ENCODE measurements at regions not wholly inside any gene's neighbourhood (a gene's known extent, or its start where the extent isn't known, plus 50 kb on each side); places are given as distances from the start of the nearest gene placed in this dataset.

GRCh38 chr6:168217216-168217879 lies 102.2 kb downstream of the DACT2 start:
- H2BK120ac ChIP-seq (ENCODE audit: low read depth, low read length): no peak overlapping the region
- H3K79me1 ChIP-seq (replicated peaks; ENCODE audit: low read length, poor library complexity, severe bottlenecking): no peaks in the 10 kb centered on the region
- H3K9ac ChIP-seq (ENCODE audit: low read length): no peak overlapping the region
- no peak overlapping the region for H3K27ac ChIP-seq (ENCODE audit: low read length, poor library complexity, severe bottlenecking)
- H2AFZ ChIP-seq (ENCODE audit: low read depth, low read length): no peak overlapping the region
- no peak overlapping the region for H2BK5ac ChIP-seq (ENCODE audit: low read depth, low read length, poor library complexity, severe bottlenecking)
- no peak overlapping the region for H2AK5ac ChIP-seq (ENCODE audit: low read length, severe bottlenecking)
- H3K4ac ChIP-seq (ENCODE audit: low read depth in 1 of 2, low read length in 2 of 2): no peak overlapping the region
- no peak overlapping the region for H3K18ac ChIP-seq (ENCODE audit: low read depth in 1 of 2, low read length in 2 of 2)
- no peak overlapping the region for H3K14ac ChIP-seq (ENCODE audit: low read length in 2 of 2)
- no peak for DNase-seq
- WGBS: 93% methylated on average over 20 of the region's 24 CpGs
- no peak overlapping the region for H2BK15ac ChIP-seq (ENCODE audit: low read depth, poor library complexity, severe bottlenecking)
- H4K91ac ChIP-seq (ENCODE audit: low read length): no peak overlapping the region
- H3K36me3 ChIP-seq (ENCODE audit: control insufficient read depth in 1 of 2, insufficient read depth in 2 of 2, low read depth in 1 of 2, low read length in 2 of 2): no peaks in the 10 kb centered on the region
- peaks cover 0 to 63% of the 10 kb centered on the region in 2 experiments for H3K27me3 ChIP-seq (ENCODE audit: control insufficient read depth in 1 of 2, insufficient read depth in 1 of 2, low read length in 2 of 2)
- no peak overlapping the region for H3K4me3 ChIP-seq (ENCODE audit: insufficient read depth in 1 of 2, low read depth in 1 of 2, low read length in 2 of 2)
- no peak overlapping the region for H3K4me2 ChIP-seq (ENCODE audit: low read length, poor library complexity, severe bottlenecking)
- H4K8ac ChIP-seq (ENCODE audit: low read length): no peak overlapping the region
- H3K4me1 ChIP-seq (ENCODE audit: control insufficient read depth, insufficient read depth, low read depth, low read length): peaks cover 18% of the 10 kb centered on the region
- no peaks in the 10 kb centered on the region for H3K9me3 ChIP-seq (ENCODE audit: control insufficient read depth, low read length)
- no peak overlapping the region for H2BK12ac ChIP-seq (ENCODE audit: low read length in 2 of 2)
- no peak overlapping the region for H3K23ac ChIP-seq (ENCODE audit: low read length in 2 of 2)

GRCh38 chr6:168216751-168217191 lies 102.8 kb downstream of the DACT2 start:
- Histone ChIP-seq H3K4ac (ENCODE audit: low read depth in 1 of 2, low read length in 2 of 2) (no peak overlapping the region), H3K4me3 (ENCODE audit: insufficient read depth in 1 of 2, low read depth in 1 of 2, low read length in 2 of 2) (no peak overlapping the region), H3K4me1 (ENCODE audit: control insufficient read depth, insufficient read depth, low read depth, low read length) (peaks cover 18% of the 10 kb centered on the region), H2AK5ac (ENCODE audit: low read length, severe bottlenecking) (no peak overlapping the region), H2BK12ac (ENCODE audit: low read length in 2 of 2) (no peak overlapping the region), H3K27ac (ENCODE audit: low read length, poor library complexity, severe bottlenecking) (no peak overlapping the region), H2BK120ac (ENCODE audit: low read depth, low read length) (no peak overlapping the region), H3K79me1 (replicated peaks; ENCODE audit: low read length, poor library complexity, severe bottlenecking) (no peaks in the 10 kb centered on the region), H3K9ac (ENCODE audit: low read length) (no peak overlapping the region), H2BK5ac (ENCODE audit: low read depth, low read length, poor library complexity, severe bottlenecking) (no peak overlapping the region), H2BK15ac (ENCODE audit: low read depth, poor library complexity, severe bottlenecking) (no peak overlapping the region), H3K14ac (ENCODE audit: low read length in 2 of 2) (no peak overlapping the region), H3K36me3 (ENCODE audit: control insufficient read depth in 1 of 2, insufficient read depth in 2 of 2, low read depth in 1 of 2, low read length in 2 of 2) (no peaks in the 10 kb centered on the region), H3K9me3 (ENCODE audit: control insufficient read depth, low read length) (no peaks in the 10 kb centered on the region), H4K91ac (ENCODE audit: low read length) (no peak overlapping the region), H3K4me2 (ENCODE audit: low read length, poor library complexity, severe bottlenecking) (peak overlapping the region; percentile 29), H3K27me3 (ENCODE audit: control insufficient read depth in 1 of 2, insufficient read depth in 1 of 2, low read length in 2 of 2) (peaks cover 0 to 62% of the 10 kb centered on the region in 2 experiments), H2AFZ (ENCODE audit: low read depth, low read length) (no peak overlapping the region), H3K23ac (ENCODE audit: low read length in 2 of 2) (no peak overlapping the region), H4K8ac (ENCODE audit: low read length) (no peak overlapping the region), H3K18ac (ENCODE audit: low read depth in 1 of 2, low read length in 2 of 2) (no peak overlapping the region)
- DNase-seq: no peak
- WGBS: 85% methylated on average over 16 of the region's 16 CpGs

GRCh38 chr6:168216117-168216516 lies 103.5 kb downstream of the DACT2 start:
- Histone ChIP-seq H3K79me1 (replicated peaks; ENCODE audit: low read length, poor library complexity, severe bottlenecking) (no peaks in the 10 kb centered on the region), H3K27ac (ENCODE audit: low read length, poor library complexity, severe bottlenecking) (no peak overlapping the region), H3K4me1 (ENCODE audit: control insufficient read depth, insufficient read depth, low read depth, low read length) (peaks cover 13% of the 10 kb centered on the region), H4K8ac (ENCODE audit: low read length) (no peak overlapping the region), H3K27me3 (ENCODE audit: control insufficient read depth in 1 of 2, insufficient read depth in 1 of 2, low read length in 2 of 2) (peaks cover 0 to 61% of the 10 kb centered on the region in 2 experiments), H4K91ac (ENCODE audit: low read length) (no peak overlapping the region), H2BK120ac (ENCODE audit: low read depth, low read length) (no peak overlapping the region), H2BK5ac (ENCODE audit: low read depth, low read length, poor library complexity, severe bottlenecking) (no peak overlapping the region), H3K18ac (ENCODE audit: low read depth in 1 of 2, low read length in 2 of 2) (no peak overlapping the region), H3K4ac (ENCODE audit: low read depth in 1 of 2, low read length in 2 of 2) (no peak overlapping the region), H2BK12ac (ENCODE audit: low read length in 2 of 2) (no peak overlapping the region), H3K9me3 (ENCODE audit: control insufficient read depth, low read length) (no peaks in the 10 kb centered on the region), H3K4me3 (ENCODE audit: insufficient read depth in 1 of 2, low read depth in 1 of 2, low read length in 2 of 2) (no peak overlapping the region), H3K36me3 (ENCODE audit: control insufficient read depth in 1 of 2, insufficient read depth in 2 of 2, low read depth in 1 of 2, low read length in 2 of 2) (no peaks in the 10 kb centered on the region), H3K9ac (ENCODE audit: low read length) (no peak overlapping the region), H2AFZ (ENCODE audit: low read depth, low read length) (no peak overlapping the region), H2BK15ac (ENCODE audit: low read depth, poor library complexity, severe bottlenecking) (no peak overlapping the region), H2AK5ac (ENCODE audit: low read length, severe bottlenecking) (no peak overlapping the region), H3K23ac (ENCODE audit: low read length in 2 of 2) (no peak overlapping the region), H3K4me2 (ENCODE audit: low read length, poor library complexity, severe bottlenecking) (no peak overlapping the region), H3K14ac (ENCODE audit: low read length in 2 of 2) (no peak overlapping the region)
- no peak for DNase-seq
- WGBS: 64% methylated on average over 5 of the region's 6 CpGs

GRCh38 chr6:168215121-168215808 lies 104.3 kb downstream of the DACT2 start:
- H3K27me3 ChIP-seq (ENCODE audit: control insufficient read depth in 1 of 2, insufficient read depth in 1 of 2, low read length in 2 of 2): peaks cover 0 to 68% of the 10 kb centered on the region in 2 experiments
- H3K9me3 ChIP-seq (ENCODE audit: control insufficient read depth, low read length): no peaks in the 10 kb centered on the region
- H3K4me1 ChIP-seq (ENCODE audit: control insufficient read depth, insufficient read depth, low read depth, low read length): peaks cover 22% of the 10 kb centered on the region
- H4K91ac ChIP-seq (ENCODE audit: low read length): no peak overlapping the region
- H4K8ac ChIP-seq (ENCODE audit: low read length): no peak overlapping the region
- no peak overlapping the region for H3K18ac ChIP-seq (ENCODE audit: low read depth in 1 of 2, low read length in 2 of 2)
- 85% methylated on average over 23 of the region's 23 CpGs for WGBS
- H3K4me3 ChIP-seq (ENCODE audit: insufficient read depth in 1 of 2, low read depth in 1 of 2, low read length in 2 of 2): no peak overlapping the region
- no peak overlapping the region for H2BK5ac ChIP-seq (ENCODE audit: low read depth, low read length, poor library complexity, severe bottlenecking)
- no peak overlapping the region for H3K27ac ChIP-seq (ENCODE audit: low read length, poor library complexity, severe bottlenecking)
- H3K4me2 ChIP-seq (ENCODE audit: low read length, poor library complexity, severe bottlenecking): no peak overlapping the region
- H2AFZ ChIP-seq (ENCODE audit: low read depth, low read length): no peak overlapping the region
- H3K36me3 ChIP-seq (ENCODE audit: control insufficient read depth in 1 of 2, insufficient read depth in 2 of 2, low read depth in 1 of 2, low read length in 2 of 2): no peaks in the 10 kb centered on the region
- H3K23ac ChIP-seq (ENCODE audit: low read length in 2 of 2): no peak overlapping the region
- no peak overlapping the region for H3K4ac ChIP-seq (ENCODE audit: low read depth in 1 of 2, low read length in 2 of 2)
- H3K79me1 ChIP-seq (replicated peaks; ENCODE audit: low read length, poor library complexity, severe bottlenecking): no peaks in the 10 kb centered on the region
- H2BK15ac ChIP-seq (ENCODE audit: low read depth, poor library complexity, severe bottlenecking): no peak overlapping the region
- no peak overlapping the region for H3K9ac ChIP-seq (ENCODE audit: low read length)
- H2BK12ac ChIP-seq (ENCODE audit: low read length in 2 of 2): no peak overlapping the region
- H2BK120ac ChIP-seq (ENCODE audit: low read depth, low read length): no peak overlapping the region
- H2AK5ac ChIP-seq (ENCODE audit: low read length, severe bottlenecking): no peak overlapping the region
- DNase-seq: no peak
- no peak overlapping the region for H3K14ac ChIP-seq (ENCODE audit: low read length in 2 of 2)
